ENCODE measurements at regions not wholly inside any gene's neighbourhood (a gene's known extent, or its start where the extent isn't known, plus 50 kb on each side); places are given as distances from the start of the nearest gene placed in this dataset.

- Histone ChIP-seq H3K4me3 (no peak overlapping the region), H3K9me3 (ENCODE audit: low read depth) (no peaks in the 10 kb centered on the region), H3K36me3 (no peaks in the 10 kb centered on the region), H3K27me3 (no peaks in the 10 kb centered on the region), H3K27ac (no peak overlapping the region), H3K4me1 (ENCODE audit: low read depth) (no peaks in the 10 kb centered on the region)
- no peak for DNase-seq (ENCODE audit: low read depth in 1 of 2, low spot score in 1 of 2)
- no peak for TF ChIP-seq CTCF (IDR thresholded peaks at IDR 0.05; ENCODE audit: low read depth, low read length)
Observed at GRCh38 chr6:148103436-148103835, 239.2 kb upstream of the SASH1 start.

GRCh38 chr6:148104131-148104530 is 238.5 kb upstream of the SASH1 start:
- Histone ChIP-seq H3K9me3 (ENCODE audit: low read depth) (no peaks in the 10 kb centered on the region), H3K27me3 (no peaks in the 10 kb centered on the region), H3K27ac (no peak overlapping the region), H3K4me3 (no peak overlapping the region), H3K36me3 (no peaks in the 10 kb centered on the region), H3K4me1 (ENCODE audit: low read depth) (no peaks in the 10 kb centered on the region)
- no peak for TF ChIP-seq CTCF (IDR thresholded peaks at IDR 0.05; ENCODE audit: low read depth, low read length)
- no peak for DNase-seq (ENCODE audit: low read depth in 1 of 2, low spot score in 1 of 2)

GRCh38 chr6:148105695-148106094 is 236.9 kb upstream of the SASH1 start:
- Histone ChIP-seq H3K4me3 (no peak overlapping the region), H3K4me1 (ENCODE audit: low read depth) (peaks cover 5% of the 10 kb centered on the region), H3K9me3 (ENCODE audit: low read depth) (no peaks in the 10 kb centered on the region), H3K27me3 (no peaks in the 10 kb centered on the region), H3K27ac (no peak overlapping the region), H3K36me3 (no peaks in the 10 kb centered on the region)
- no peak for DNase-seq (ENCODE audit: low read depth in 1 of 2, low spot score in 1 of 2)
- TF ChIP-seq CTCF (IDR thresholded peaks at IDR 0.05; ENCODE audit: low read depth, low read length) = no peak

GRCh38 chr6:148107911-148108310 is 234.7 kb upstream of the SASH1 start:
- Histone ChIP-seq H3K4me1 (ENCODE audit: low read depth) (peaks cover 5% of the 10 kb centered on the region), H3K4me3 (no peak overlapping the region), H3K27ac (no peak overlapping the region), H3K9me3 (ENCODE audit: low read depth) (no peaks in the 10 kb centered on the region), H3K36me3 (no peaks in the 10 kb centered on the region), H3K27me3 (no peaks in the 10 kb centered on the region)
- DNase-seq (ENCODE audit: low read depth in 1 of 2, low spot score in 1 of 2) = peak in 1 of 2 donors; percentile 18
- no peak for TF ChIP-seq CTCF (IDR thresholded peaks at IDR 0.05; ENCODE audit: low read depth, low read length)

- H3K4me3 ChIP-seq = no peak overlapping the region
- TF ChIP-seq CTCF (IDR thresholded peaks at IDR 0.05; ENCODE audit: low read depth, low read length) = no peak
- DNase-seq (ENCODE audit: low read depth in 1 of 2, low spot score in 1 of 2) = peak in 1 of 2 donors; percentile 78
- no peak overlapping the region for H3K27ac ChIP-seq
- no peaks in the 10 kb centered on the region for H3K36me3 ChIP-seq
- peaks cover 5% of the 10 kb centered on the region for H3K4me1 ChIP-seq (ENCODE audit: low read depth)
- H3K9me3 ChIP-seq (ENCODE audit: low read depth) = no peaks in the 10 kb centered on the region
- no peaks in the 10 kb centered on the region for H3K27me3 ChIP-seq
Observed at GRCh38 chr6:148109732-148110131, 232.9 kb upstream of the SASH1 start.

- Histone ChIP-seq H3K27ac (no peak overlapping the region), H3K4me3 (no peak overlapping the region), H3K36me3 (no peaks in the 10 kb centered on the region), H3K9me3 (ENCODE audit: low read depth) (no peaks in the 10 kb centered on the region), H3K27me3 (no peaks in the 10 kb centered on the region), H3K4me1 (ENCODE audit: low read depth) (peaks cover 5% of the 10 kb centered on the region)
- DNase-seq (ENCODE audit: low read depth in 1 of 2, low spot score in 1 of 2) = no peak
- TF ChIP-seq CTCF (IDR thresholded peaks at IDR 0.05; ENCODE audit: low read depth, low read length) = no peak
Observed at GRCh38 chr6:148110925-148111324, 231.7 kb upstream of the SASH1 start.

Measured in cardiac muscle cell (in vitro differentiated cells and primary cell).